BE2C (cell line): ENCODE measurements at regions not wholly inside any gene's neighbourhood (a gene's known extent, or its start where the extent isn't known, plus 50 kb on each side); places are given as distances from the start of the nearest gene placed in this dataset.

ENCODE experiments used
- DNase-seq: peaks from one replicate; pipeline ENCODE4 v3.0.0-alpha.2; 2020
- H3K27me3 ChIP-seq: fragments of 250-450 bp; sonication (Bioruptor Pico); 2 replicates; pipeline ENCODE4 v1.5.1; 2020; ENCODE audit warnings: mild to moderate bottlenecking
- H3K36me3 ChIP-seq: fragments of 250-450 bp; sonication (Bioruptor Pico); 2 replicates; pipeline ENCODE4 v1.5.1; 2020; ENCODE audit warnings: mild to moderate bottlenecking
- H3K4me1 ChIP-seq: fragments of 250-450 bp; sonication (Bioruptor Pico); 2 replicates; pipeline ENCODE4 v1.5.1; 2020
- H3K4me3 ChIP-seq: 2 replicates; pipeline ENCODE4 v1.5.1; 2011; ENCODE audit warnings: low read depth, low read length
- H3K9me3 ChIP-seq: fragments of 250-450 bp; sonication (Bioruptor Pico); 2 replicates; pipeline ENCODE4 v1.5.1; 2020
- CTCF ChIP-seq: IDR thresholded peaks from 2 replicates; pipeline ENCODE4 v1.5.1; 2012; ENCODE audit warnings: mild to moderate bottlenecking, low read depth, low read length

GRCh38 chr6:140076105-140076504 lies 701.7 kb upstream of the CITED2 start:
- H3K27me3 ChIP-seq = no peaks in the 10 kb centered on the region
- peaks cover 5% of the 10 kb centered on the region for H3K4me1 ChIP-seq
- TF ChIP-seq CTCF = no peak

GRCh38 chr6:140073456-140073855 lies 699.0 kb upstream of the CITED2 start:
- H3K27me3 ChIP-seq = no peaks in the 10 kb centered on the region
- no peak overlapping the region for H3K4me3 ChIP-seq
- TF ChIP-seq CTCF = no peak
- no peaks in the 10 kb centered on the region for H3K36me3 ChIP-seq
- peaks cover 10% of the 10 kb centered on the region for H3K4me1 ChIP-seq
- no peaks in the 10 kb centered on the region for H3K9me3 ChIP-seq
- DNase-seq = no peak

More at GRCh38 chr6:140076105-140076504, 701.7 kb upstream of the CITED2 start:
- no peak overlapping the region for H3K4me3 ChIP-seq
- H3K9me3 ChIP-seq = no peaks in the 10 kb centered on the region
- H3K36me3 ChIP-seq = no peaks in the 10 kb centered on the region
- no peak for DNase-seq

GRCh38 chr6:140071601-140072062 lies 697.2 kb upstream of the CITED2 start:
- no peaks in the 10 kb centered on the region for H3K27me3 ChIP-seq
- no peak overlapping the region for H3K4me3 ChIP-seq
- H3K36me3 ChIP-seq = no peaks in the 10 kb centered on the region
- H3K4me1 ChIP-seq = peaks cover 10% of the 10 kb centered on the region
- H3K9me3 ChIP-seq = no peaks in the 10 kb centered on the region
- DNase-seq = no peak
- no peak for TF ChIP-seq CTCF

- Histone ChIP-seq H3K9me3 (no peaks in the 10 kb centered on the region), H3K4me1 (peaks cover 10% of the 10 kb centered on the region), H3K27me3 (no peaks in the 10 kb centered on the region), H3K4me3 (no peak overlapping the region; the same call in 1 of the 2 replicates), H3K36me3 (no peaks in the 10 kb centered on the region)
- no peak for TF ChIP-seq CTCF
- DNase-seq = peak; percentile 27
Measured at GRCh38 chr6:140070846-140071473, 696.5 kb upstream of the CITED2 start.

GRCh38 chr6:140069576-140069975 lies 695.1 kb upstream of the CITED2 start:
- no peak for DNase-seq
- H3K9me3 ChIP-seq = no peaks in the 10 kb centered on the region
- peaks cover 10% of the 10 kb centered on the region for H3K4me1 ChIP-seq
- no peak for TF ChIP-seq CTCF
- H3K27me3 ChIP-seq = no peaks in the 10 kb centered on the region
- H3K36me3 ChIP-seq = no peaks in the 10 kb centered on the region
- H3K4me3 ChIP-seq = no peak overlapping the region

- no peak for TF ChIP-seq CTCF
- H3K9me3 ChIP-seq = no peaks in the 10 kb centered on the region
- DNase-seq = no peak
- H3K27me3 ChIP-seq = no peaks in the 10 kb centered on the region
- H3K36me3 ChIP-seq = no peaks in the 10 kb centered on the region
- H3K4me3 ChIP-seq = no peak overlapping the region
- H3K4me1 ChIP-seq = peaks cover 10% of the 10 kb centered on the region
Measured at GRCh38 chr6:140068801-140069200, 694.4 kb upstream of the CITED2 start.
